CD4-positive, alpha-beta memory T cell (primary cell): ENCODE measurements at regions not wholly inside any gene's neighbourhood (a gene's known extent, or its start where the extent isn't known, plus 50 kb on each side); places are given as distances from the start of the nearest gene placed in this dataset.

Experiments used
- CTCF ChIA-PET: fragments of 350-600 bp; sonication (Branson Sonifier 250); formaldehyde crosslinking; loops from one replicate; lab custom pipeline; 2021; ENCODE audit warnings: inconsistent platforms; ENCODE audit not compliant: partially characterized antibody; lab: Charles Lee
- POLR2A ChIA-PET: fragments of 350-600 bp; sonication (Branson Sonifier 250); formaldehyde crosslinking; loops from one replicate; lab custom pipeline; 2021; ENCODE audit not compliant: partially characterized antibody; lab: Charles Lee
- DNase-seq, 5 donors: peaks; one replicate each; pipeline versions ENCODE4 v3.0.0 to v3.0.0-alpha.2; 2020 to 2022; ENCODE audit warnings: mixed read lengths in 1 of 5
- H3K27ac ChIP-seq: one replicate; pipeline ENCODE4 v1.7.0; 2013; ENCODE audit warnings: low read depth, low read length
- H3K27me3 ChIP-seq: 2 replicates; pipeline ENCODE4 v1.7.0; 2013; ENCODE audit warnings: mild to moderate bottlenecking, low read length, moderate library complexity; ENCODE audit not compliant: insufficient read depth
- H3K36me3 ChIP-seq: 2 replicates; pipeline ENCODE4 v1.7.0; 2013; ENCODE audit warnings: mild to moderate bottlenecking, low read length, moderate library complexity; ENCODE audit not compliant: insufficient read depth
- H3K4me1 ChIP-seq: 2 replicates; pipeline ENCODE4 v1.7.0; 2013; ENCODE audit warnings: mild to moderate bottlenecking, low read length, moderate library complexity; ENCODE audit not compliant: insufficient read depth
- H3K4me3 ChIP-seq, 2 donors: one replicate each; pipeline ENCODE4 v1.7.0; 2013; ENCODE audit warnings: low read length in 2 of 2, mild to moderate bottlenecking in 1 of 2
- H3K9me3 ChIP-seq, 2 donors: one replicate each; pipeline ENCODE4 v1.7.0; 2013; ENCODE audit warnings: low read length in 2 of 2, control low read depth in 1 of 2; ENCODE audit not compliant: control insufficient read depth in 1 of 2
- H3K27ac Mint-ChIP-seq, 7 donors: one replicate each; pipeline ENCODE4 v1.8.0; 2020 to 2021; ENCODE audit warnings: mixed read lengths in 7 of 7, mild to moderate bottlenecking in 6 of 7, inconsistent platforms in 3 of 7, moderate library complexity in 3 of 7
- H3K27me3 Mint-ChIP-seq, 2 donors: one replicate each; pipeline ENCODE4 v1.8.0; 2020 to 2021; ENCODE audit warnings: mixed read lengths in 2 of 2
- H3K36me3 Mint-ChIP-seq, 2 donors: one replicate each; pipeline ENCODE4 v1.8.0; 2020 to 2021; ENCODE audit warnings: mixed read lengths in 2 of 2, inconsistent platforms in 1 of 2, mild to moderate bottlenecking in 1 of 2
- H3K4me1 Mint-ChIP-seq, 4 donors: one replicate each; pipeline ENCODE4 v1.8.0; 2020 to 2021; ENCODE audit warnings: mixed read lengths in 4 of 4, mild to moderate bottlenecking in 1 of 4
- H3K4me3 Mint-ChIP-seq, 8 donors: one replicate each; pipeline ENCODE4 v1.8.0; 2020 to 2021; ENCODE audit warnings: mixed read lengths in 8 of 8, mild to moderate bottlenecking in 7 of 8, moderate library complexity in 6 of 8, inconsistent platforms in 3 of 8
- H3K9me3 Mint-ChIP-seq, 8 donors: one replicate each; pipeline ENCODE4 v1.8.0; 2020 to 2021; ENCODE audit warnings: mixed read lengths in 8 of 8, mild to moderate bottlenecking in 5 of 8, inconsistent platforms in 3 of 8, moderate library complexity in 1 of 8
- intact Hi-C: fragments of 100-400 bp; cut with micrococcal nuclease; formaldehyde crosslinking; loops from one replicate; pipeline ENCODE4 v1.15.1; 2023

DNA sequence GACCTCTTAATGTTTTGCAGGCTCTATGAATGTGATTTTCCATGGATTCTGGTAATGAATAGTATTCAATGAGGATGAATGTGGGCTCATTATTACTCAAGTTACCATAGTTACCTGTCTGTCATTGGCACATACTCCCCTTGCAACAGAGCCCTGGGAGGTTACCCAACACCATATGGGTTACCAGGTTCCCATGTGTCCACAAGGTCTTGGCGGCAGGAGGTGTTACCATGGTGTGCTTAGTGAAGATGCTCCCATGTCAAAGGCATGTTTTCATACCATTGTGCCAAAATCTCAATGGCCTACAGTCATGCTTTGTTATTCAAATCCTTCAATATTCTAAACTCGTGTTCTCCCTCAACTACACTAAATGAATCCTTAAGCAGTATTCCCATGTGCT, 232.5 kb downstream of the HDGFL1 start:
- no peaks in the 10 kb centered on the region for H3K27me3 Mint-ChIP-seq
- CTCF ChIA-PET = no interaction called here
- POLR2A ChIA-PET = no interaction called here

DNA sequence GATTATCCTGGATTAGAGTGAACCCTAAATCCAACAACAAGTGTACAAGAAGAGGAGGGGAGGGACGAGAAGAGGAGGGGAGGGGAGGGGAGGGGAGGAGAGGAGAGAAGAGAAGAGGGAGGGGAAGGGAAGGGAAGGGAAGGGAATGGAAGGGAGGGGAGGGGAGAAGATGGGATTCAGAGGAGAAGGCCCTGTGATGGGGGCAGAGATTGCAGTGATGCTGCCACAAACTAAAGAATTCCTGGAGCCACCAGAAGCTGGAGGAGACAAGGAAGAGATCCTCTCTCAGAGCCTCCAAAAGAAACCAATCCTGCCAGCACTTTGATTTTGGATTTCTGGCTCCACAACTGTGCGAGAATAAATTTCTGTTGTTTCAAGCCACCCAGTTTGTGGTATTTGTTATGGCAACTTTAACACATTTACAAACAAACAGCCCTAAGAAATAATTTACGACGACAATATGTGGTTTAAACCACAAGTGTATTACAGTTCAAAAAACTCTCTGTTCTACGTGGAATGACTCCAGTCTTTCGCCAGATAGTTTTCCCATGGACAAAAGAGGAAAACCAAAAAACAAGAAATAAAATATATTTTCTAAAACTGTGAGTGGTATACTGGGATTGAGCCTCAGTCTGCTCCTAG, 235.4 kb downstream of the HDGFL1 start:
- no peak overlapping the region for H3K27ac ChIP-seq
- H3K27me3 Mint-ChIP-seq = no peaks in the 10 kb centered on the region
- H3K4me3 ChIP-seq = no peak overlapping the region
- no peak overlapping the region for H3K4me3 Mint-ChIP-seq
- H3K27me3 ChIP-seq = no peaks in the 10 kb centered on the region
- no peak overlapping the region for H3K27ac Mint-ChIP-seq
- ChIA-PET POLR2A (no interaction called here), CTCF (no interaction called here)
- intact Hi-C loops = no loop called here
- no peaks in the 10 kb centered on the region for H3K9me3 ChIP-seq
- no peaks in the 10 kb centered on the region for H3K4me1 ChIP-seq
- no peaks in the 10 kb centered on the region for H3K36me3 ChIP-seq
- H3K4me1 Mint-ChIP-seq = no peaks in the 10 kb centered on the region
- H3K9me3 Mint-ChIP-seq = peaks cover 0 to 5% (median 1%) of the 10 kb centered on the region in 8 donors
- no peak for DNase-seq
- H3K36me3 Mint-ChIP-seq = no peaks in the 10 kb centered on the region

More for the DNA sequence above, 232.5 kb downstream of the HDGFL1 start:
- no peak for DNase-seq
- no peaks in the 10 kb centered on the region for H3K36me3 ChIP-seq
- no peaks in the 10 kb centered on the region for H3K9me3 ChIP-seq
- H3K27ac Mint-ChIP-seq = peak overlapping the region in 1 of 7 donors; percentile 10
- H3K36me3 Mint-ChIP-seq = no peaks in the 10 kb centered on the region
- H3K9me3 Mint-ChIP-seq = peaks cover 0 to 8% (median 2%) of the 10 kb centered on the region in 8 donors
- no peak overlapping the region for H3K4me3 ChIP-seq
- intact Hi-C loops = no loop called here
- H3K27me3 ChIP-seq = no peaks in the 10 kb centered on the region
- no peaks in the 10 kb centered on the region for H3K4me1 ChIP-seq
- H3K27ac ChIP-seq = no peak overlapping the region
- H3K4me3 Mint-ChIP-seq = no peak overlapping the region
- H3K4me1 Mint-ChIP-seq = no peaks in the 10 kb centered on the region

DNA sequence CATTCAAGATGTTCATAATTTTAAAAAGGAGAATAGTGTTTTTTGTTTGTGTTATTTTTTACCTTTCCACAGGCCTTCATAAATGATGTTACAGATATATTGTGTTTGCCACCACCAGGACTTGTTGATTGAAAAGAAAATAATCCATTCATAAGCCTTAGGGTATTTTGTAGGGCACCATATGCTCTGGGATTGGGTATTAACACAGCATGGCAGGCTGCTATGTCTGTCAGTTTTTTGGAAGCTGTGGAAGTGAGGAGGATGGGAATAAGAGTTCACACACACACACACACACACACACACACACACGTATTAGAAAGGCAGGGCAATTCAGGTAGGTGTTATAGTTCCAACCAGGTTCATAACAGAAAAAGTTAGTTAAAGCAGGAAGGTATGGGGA, 237.9 kb downstream of the HDGFL1 start:
- Histone ChIP-seq H3K9me3 (no peaks in the 10 kb centered on the region), H3K27me3 (no peaks in the 10 kb centered on the region), H3K4me3 (no peak overlapping the region), H3K36me3 (no peaks in the 10 kb centered on the region), H3K4me1 (no peaks in the 10 kb centered on the region), H3K27ac (no peak overlapping the region)
- Mint-ChIP-seq H3K27me3 (no peaks in the 10 kb centered on the region), H3K27ac (no peak overlapping the region), H3K4me1 (no peaks in the 10 kb centered on the region), H3K4me3 (no peak overlapping the region), H3K36me3 (no peaks in the 10 kb centered on the region), H3K9me3 (peaks cover 0 to 9% (median under 1%) of the 10 kb centered on the region in 8 donors)
- intact Hi-C loops = no loop called here
- ChIA-PET POLR2A (no interaction called here), CTCF (no interaction called here)
- DNase-seq = no peak

DNA sequence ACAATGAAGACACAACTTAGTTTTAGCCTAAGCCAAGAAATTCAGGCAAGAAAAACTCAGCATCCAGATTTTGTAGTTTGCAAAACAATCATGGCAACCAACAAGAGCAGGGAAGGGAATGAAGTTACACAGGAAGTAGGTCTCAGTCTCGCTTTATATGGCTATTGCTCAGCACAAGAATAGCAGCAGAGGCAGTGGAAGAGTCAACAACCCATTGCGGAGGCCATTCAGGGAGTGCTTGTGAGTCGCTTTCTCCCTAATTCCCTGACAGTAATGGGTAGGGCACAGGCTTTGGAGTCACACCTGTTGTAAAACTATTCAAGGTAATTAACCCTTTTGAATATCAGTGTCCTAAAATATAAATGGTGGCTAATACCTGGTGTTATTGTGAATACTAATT, 238.5 kb downstream of the HDGFL1 start:
- Histone ChIP-seq H3K9me3 (no peaks in the 10 kb centered on the region), H3K27me3 (no peaks in the 10 kb centered on the region), H3K36me3 (no peaks in the 10 kb centered on the region), H3K4me3 (no peak overlapping the region), H3K27ac (no peak overlapping the region), H3K4me1 (no peaks in the 10 kb centered on the region)
- POLR2A ChIA-PET = no interaction called here
- Mint-ChIP-seq H3K4me1 (no peaks in the 10 kb centered on the region), H3K9me3 (peaks cover 0 to 9% (median 0%) of the 10 kb centered on the region in 8 donors), H3K27ac (no peak overlapping the region), H3K27me3 (no peaks in the 10 kb centered on the region), H3K36me3 (no peaks in the 10 kb centered on the region), H3K4me3 (no peak overlapping the region)
- intact Hi-C loops = no loop called here
- DNase-seq = no peak
- CTCF ChIA-PET = no interaction called here

DNA sequence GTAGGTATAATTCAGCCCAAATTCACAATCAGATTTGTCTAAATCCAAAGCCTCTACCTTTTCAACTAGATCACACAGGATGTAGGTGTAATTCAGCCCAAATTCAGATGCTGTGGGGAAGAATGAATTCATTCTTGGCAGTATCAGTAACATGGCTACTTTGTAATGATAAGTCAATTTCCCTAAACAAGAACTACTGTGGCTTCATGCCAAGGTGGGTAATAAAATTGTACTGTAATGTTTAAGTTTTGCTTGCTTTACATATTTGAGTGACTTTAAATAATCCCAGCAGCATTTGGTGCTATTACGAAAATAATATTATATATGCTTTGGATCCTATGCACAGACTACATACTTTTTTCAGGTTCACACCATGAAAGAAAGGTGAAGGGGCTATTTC, 239.1 kb downstream of the HDGFL1 start:
- Mint-ChIP-seq H3K27me3 (no peaks in the 10 kb centered on the region), H3K4me3 (no peak overlapping the region), H3K9me3 (peaks cover 0 to 11% (median 0%) of the 10 kb centered on the region in 8 donors), H3K36me3 (no peaks in the 10 kb centered on the region), H3K27ac (no peak overlapping the region), H3K4me1 (no peaks in the 10 kb centered on the region)
- intact Hi-C loops = no loop called here
- H3K9me3 ChIP-seq = no peaks in the 10 kb centered on the region
- H3K27ac ChIP-seq = no peak overlapping the region
- DNase-seq = no peak
- no peak overlapping the region for H3K4me3 ChIP-seq
- H3K4me1 ChIP-seq = no peaks in the 10 kb centered on the region
- no peaks in the 10 kb centered on the region for H3K36me3 ChIP-seq
- no peaks in the 10 kb centered on the region for H3K27me3 ChIP-seq
- POLR2A ChIA-PET = no interaction called here
- CTCF ChIA-PET = no interaction called here

DNA sequence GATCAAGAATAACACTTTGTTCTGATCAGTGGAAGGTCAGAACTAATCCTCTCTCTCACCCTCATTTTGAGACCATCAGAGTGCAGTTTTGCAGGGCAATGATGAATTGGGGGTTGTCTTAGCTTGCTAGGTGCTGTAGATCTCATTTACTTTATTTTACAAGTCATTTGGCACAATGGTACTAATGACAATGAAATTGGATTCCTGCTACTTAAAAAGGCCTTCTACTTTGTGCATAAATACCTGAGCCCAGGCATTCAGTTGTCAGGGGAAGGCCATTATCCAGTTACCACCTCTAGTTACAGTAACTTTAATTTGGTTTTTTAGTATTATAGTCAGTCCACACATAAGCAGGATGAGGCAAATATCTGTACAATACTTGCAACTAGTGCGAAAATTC, 240.0 kb downstream of the HDGFL1 start:
- no peaks in the 10 kb centered on the region for H3K9me3 ChIP-seq
- no peaks in the 10 kb centered on the region for H3K27me3 ChIP-seq
- H3K27me3 Mint-ChIP-seq = no peaks in the 10 kb centered on the region
- H3K27ac ChIP-seq = no peak overlapping the region
- no peak overlapping the region for H3K4me3 Mint-ChIP-seq
- intact Hi-C loops = no loop called here
- DNase-seq = no peak
- H3K9me3 Mint-ChIP-seq = peaks cover 0 to 11% (median 0%) of the 10 kb centered on the region in 8 donors
- no peak overlapping the region for H3K4me3 ChIP-seq
- H3K4me1 ChIP-seq = no peaks in the 10 kb centered on the region
- ChIA-PET POLR2A (no interaction called here), CTCF (no interaction called here)
- no peaks in the 10 kb centered on the region for H3K4me1 Mint-ChIP-seq
- no peaks in the 10 kb centered on the region for H3K36me3 Mint-ChIP-seq
- no peak overlapping the region for H3K27ac Mint-ChIP-seq
- H3K36me3 ChIP-seq = no peaks in the 10 kb centered on the region

DNA sequence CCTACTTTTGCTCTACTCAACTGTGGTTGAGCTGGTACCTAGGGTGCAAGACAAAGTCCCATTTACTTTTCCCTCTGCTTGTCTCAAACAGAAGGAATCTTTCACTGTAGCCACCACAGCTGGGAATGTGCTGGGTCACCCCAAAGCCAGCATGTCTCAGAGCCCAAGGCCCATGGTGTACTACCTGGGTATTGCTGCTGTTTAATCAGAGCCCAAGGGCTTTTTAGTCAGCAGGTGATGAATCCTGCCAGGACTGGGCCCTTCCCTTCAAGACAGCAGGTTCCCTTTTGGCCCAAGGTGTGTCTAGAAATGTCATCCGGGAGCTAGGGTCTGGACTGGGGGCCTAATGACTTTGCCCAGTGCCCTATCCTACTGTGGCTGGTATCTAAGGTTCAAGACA, 249.8 kb downstream of the HDGFL1 start:
- H3K4me3 ChIP-seq = no peak overlapping the region
- no peak for DNase-seq
- Mint-ChIP-seq H3K27me3 (no peaks in the 10 kb centered on the region), H3K9me3 (peaks cover 0 to 13% (median 5%) of the 10 kb centered on the region in 8 donors), H3K27ac (no peak overlapping the region), H3K36me3 (no peaks in the 10 kb centered on the region), H3K4me3 (no peak overlapping the region), H3K4me1 (no peaks in the 10 kb centered on the region)
- H3K27ac ChIP-seq = no peak overlapping the region
- ChIA-PET POLR2A (no interaction called here), CTCF (no interaction called here)
- no peaks in the 10 kb centered on the region for H3K27me3 ChIP-seq
- H3K9me3 ChIP-seq = no peaks in the 10 kb centered on the region
- no peaks in the 10 kb centered on the region for H3K36me3 ChIP-seq
- intact Hi-C loops = no loop called here
- H3K4me1 ChIP-seq = no peaks in the 10 kb centered on the region
